HG02970 (cell line): ENCODE measurements at regions not wholly inside any gene's neighbourhood (a gene's known extent, or its start where the extent isn't known, plus 50 kb on each side); places are given as distances from the start of the nearest gene placed in this dataset.

Experiments used
- ATAC-seq: cut with Tn5 transposase; IDR thresholded peaks from one replicate; pipeline ENCODE4 v1.9.1; 2021; ENCODE audit warnings: mild to moderate bottlenecking, moderate library complexity, moderate number of reproducible peaks; ENCODE audit not compliant: unreplicated experiment, low FRiP score

DNA sequence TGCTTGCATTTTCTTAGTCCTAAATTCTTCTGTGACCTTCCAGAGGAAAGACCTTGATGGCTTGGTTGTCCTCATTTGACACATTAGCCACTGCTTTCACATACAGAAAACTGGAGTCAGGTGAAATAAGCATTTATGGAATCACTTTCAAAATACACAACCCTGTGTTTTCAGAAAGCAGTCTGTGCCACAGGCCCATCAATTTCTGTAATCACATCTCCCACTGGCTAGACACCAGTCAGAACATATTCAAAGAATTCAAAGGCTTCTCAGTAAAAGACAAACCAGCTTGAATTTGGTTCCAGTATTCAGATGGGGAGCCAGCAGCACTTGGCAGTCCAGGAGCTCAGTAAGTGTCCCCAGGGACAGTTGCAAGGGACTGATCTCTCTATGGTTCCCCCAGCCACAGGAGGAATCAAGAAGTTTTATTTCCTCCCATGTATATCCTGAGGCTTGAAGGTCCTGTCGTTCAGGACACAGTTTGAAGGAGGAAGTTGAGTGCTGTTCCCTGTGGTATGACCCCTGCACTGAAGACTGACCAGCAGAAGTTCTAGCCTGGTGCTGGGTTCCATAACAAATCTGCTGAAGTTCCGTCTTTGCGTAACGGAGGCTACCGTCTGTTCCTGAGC, 214.3 kb downstream of the FOXO1 start:
- ATAC-seq: no peak

DNA sequence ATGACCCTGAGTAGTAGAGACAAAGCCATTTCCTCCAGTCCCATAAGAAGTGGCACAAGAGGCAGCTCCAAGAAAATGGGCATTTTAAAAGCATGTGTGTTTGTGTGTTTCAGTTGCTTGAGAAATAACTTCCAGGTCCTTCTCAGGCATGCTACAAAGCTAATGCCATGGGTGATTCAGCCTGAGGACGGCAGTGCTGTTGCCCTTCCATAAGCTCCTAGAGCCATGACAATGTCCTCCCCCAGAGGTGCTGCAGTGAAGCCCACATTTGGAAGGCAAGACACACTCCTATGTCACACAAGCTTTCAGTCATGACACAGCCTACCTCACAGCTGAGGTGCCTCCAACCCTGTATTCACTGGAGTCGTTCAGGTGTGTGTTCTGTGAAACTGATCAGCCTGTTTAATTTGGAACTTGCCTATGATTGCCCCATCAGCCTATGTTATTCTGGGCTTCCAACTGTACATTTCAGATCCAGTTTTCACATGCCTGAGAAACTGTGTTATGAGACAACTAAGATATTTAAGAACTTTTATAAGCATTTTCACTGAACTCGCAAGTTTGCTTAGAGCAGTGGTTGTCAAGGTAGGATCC, 213.6 kb downstream of the FOXO1 start:
- ATAC-seq: no peak

GRCh38 chr13:40453351-40454021, 213.0 kb downstream of the FOXO1 start:
- ATAC-seq: no peak

DNA sequence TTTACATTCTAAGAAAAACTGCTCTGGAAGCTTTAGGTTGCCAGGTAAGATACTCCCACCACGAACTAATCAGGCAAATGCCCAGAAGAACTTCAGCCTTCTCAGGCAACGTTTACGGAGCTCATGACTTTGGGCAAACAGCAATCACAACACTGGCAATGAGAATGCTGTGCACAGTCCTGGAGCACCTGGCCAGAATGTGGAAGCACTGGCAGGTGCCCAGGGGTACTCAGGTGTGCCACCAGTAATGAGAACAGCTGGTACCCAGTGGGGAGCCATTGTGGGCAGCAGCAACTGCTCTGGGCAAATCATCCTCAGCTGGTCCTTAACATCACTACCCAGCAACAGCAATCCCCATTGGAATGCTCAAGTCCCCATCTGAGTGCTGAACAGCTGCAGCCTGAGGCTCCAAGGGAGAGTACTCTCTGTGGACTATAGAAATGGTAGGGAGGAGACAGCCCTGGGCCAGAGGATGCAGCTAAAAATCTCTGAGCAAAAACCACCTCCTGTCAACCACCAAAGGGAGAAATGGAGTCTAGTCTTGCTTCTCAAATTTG, 210.0 kb downstream of the FOXO1 start:
- ATAC-seq: no peak

DNA sequence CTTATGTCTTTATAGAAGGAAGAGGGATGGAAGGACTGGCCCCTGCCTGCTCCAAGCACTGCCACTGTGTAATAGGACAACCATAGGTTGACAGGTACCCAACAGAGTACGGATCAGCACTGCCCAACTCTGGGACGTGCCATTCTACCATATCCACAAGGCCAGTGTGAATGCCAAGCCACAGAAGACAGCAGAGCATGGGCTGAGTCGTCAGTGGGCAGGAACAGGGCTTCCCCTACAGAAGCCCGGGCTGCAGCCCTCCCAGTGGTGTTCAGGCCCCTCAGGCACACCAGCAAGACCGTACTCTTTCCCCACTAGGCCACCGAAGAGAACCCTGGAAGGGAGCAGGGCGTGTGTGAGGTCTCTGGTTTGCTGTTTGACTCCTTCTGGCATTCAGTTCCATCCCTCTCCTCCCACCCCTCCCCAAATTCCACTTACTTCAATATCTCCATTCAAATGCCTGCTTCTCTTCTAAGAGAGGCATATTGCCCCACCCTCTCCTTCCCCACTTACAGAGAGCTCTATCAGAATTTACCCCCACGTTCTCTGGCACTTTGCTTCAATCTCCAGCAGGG, 209.4 kb downstream of the FOXO1 start:
- no peak for ATAC-seq

DNA sequence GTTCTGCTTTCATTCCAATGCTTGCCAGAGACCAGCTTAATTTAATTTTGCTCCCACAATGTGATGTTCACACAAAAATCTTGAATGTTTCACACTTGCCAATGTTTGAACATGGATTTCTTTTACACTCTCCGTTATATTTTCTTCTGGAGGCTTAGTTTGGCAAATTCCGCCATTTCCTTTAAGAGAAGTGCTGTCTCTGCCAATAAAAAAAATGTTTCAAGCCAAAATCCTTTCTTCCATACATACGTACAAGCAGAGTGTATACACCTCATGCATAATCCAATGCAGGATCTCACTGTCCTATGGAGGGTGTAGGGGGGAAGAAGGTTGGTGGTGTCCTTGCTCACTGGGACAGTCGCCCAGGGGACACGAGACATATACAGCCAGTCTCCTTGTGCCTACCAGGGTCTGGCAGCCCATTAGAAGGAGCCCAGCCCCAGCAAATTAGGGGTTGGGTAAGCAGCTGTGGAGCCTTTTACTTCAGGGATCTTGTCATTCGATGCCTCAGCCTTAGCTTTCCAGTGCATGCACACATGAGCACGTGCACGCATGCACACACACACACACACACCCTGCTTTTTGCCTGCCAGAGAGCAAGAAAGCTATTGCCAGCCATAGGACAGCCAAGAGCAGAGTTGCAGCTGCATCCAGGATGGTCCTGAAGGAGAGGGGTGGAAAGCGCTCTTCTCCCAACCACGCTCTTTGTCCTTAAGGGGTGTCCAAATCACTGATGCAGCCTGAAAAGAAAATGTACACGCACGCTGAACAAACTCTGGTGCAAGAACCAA, 208.3 kb downstream of the FOXO1 start:
- no peak for ATAC-seq

GRCh38 chr13:40458720-40458990, 207.8 kb downstream of the FOXO1 start:
- no peak for ATAC-seq

DNA sequence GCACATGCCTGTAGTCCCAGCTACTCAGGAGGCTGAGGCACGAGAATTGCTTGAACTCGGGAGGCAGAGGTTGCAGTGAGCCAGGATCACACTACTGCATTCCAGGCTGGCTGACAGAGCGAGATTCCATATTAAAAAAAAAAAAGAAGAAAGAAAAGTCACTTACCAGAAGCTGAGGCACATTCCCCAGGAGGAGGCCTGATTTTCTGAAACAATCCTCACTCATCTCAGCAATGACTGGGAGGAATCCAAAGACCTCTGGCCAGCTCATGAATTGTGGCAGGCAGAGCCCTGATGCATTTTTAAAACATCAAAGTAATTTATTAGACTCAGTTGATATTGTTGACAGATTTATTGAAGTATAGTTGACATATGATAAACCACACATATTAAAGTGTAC, 206.3 kb downstream of the FOXO1 start:
- ATAC-seq: no peak

DNA sequence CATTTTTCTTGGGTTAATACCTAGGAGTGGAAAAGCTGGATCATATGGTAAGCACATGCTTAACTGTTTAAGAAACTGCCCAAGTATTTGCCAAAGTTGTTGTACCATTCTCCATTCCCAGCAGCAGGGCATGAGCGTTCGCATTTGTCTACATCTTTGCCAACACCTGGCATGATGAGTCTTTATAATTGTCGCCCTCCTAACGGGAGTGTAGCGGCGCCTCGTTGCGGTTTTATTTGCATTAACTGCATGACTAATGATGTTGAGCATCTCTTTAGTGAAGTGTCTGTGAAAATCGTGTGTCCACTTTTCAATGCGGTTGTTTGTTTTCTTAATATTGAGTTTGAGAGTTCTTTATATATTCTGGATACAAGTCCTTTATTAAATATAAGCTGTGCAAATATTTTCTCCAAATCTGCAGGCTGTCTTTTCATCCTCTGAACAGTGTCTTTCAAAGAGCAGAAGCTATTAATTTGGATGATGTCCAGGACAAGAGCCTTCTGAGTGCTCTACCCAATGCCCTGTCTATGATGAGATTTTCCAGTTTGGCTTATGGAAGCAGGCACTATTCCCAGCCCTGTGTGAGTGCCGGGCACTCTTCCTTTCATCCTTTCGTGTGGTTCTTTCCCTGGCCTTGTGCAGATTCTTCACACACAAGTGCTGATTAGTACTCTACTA, 202.0 kb downstream of the FOXO1 start:
- ATAC-seq: no peak

- ATAC-seq: no peak
Measured at GRCh38 chr13:40465015-40465390, 201.4 kb downstream of the FOXO1 start.

DNA sequence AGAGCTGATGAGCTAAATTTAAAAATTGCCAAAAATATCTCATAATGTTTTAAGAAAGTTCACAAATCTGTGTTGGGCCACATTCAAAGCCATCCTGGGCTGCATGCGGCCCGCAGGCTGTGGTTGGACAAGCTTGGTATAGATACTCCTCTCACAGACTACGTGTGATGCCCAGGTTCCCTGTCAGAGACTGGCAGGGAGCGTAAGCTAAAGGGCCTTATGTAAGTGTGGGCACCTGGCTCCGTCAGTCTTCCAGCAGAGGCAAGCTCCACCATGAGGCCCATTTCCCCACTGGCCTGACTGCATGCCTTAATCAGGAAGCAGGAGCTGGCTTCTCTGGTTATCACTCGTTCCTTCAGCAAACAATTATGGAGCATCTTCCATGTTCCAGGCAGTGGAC, 200.2 kb downstream of the FOXO1 start:
- ATAC-seq: no peak

GRCh38 chr13:40468227-40468838, 198.1 kb downstream of the FOXO1 start:
- ATAC-seq: no peak

DNA sequence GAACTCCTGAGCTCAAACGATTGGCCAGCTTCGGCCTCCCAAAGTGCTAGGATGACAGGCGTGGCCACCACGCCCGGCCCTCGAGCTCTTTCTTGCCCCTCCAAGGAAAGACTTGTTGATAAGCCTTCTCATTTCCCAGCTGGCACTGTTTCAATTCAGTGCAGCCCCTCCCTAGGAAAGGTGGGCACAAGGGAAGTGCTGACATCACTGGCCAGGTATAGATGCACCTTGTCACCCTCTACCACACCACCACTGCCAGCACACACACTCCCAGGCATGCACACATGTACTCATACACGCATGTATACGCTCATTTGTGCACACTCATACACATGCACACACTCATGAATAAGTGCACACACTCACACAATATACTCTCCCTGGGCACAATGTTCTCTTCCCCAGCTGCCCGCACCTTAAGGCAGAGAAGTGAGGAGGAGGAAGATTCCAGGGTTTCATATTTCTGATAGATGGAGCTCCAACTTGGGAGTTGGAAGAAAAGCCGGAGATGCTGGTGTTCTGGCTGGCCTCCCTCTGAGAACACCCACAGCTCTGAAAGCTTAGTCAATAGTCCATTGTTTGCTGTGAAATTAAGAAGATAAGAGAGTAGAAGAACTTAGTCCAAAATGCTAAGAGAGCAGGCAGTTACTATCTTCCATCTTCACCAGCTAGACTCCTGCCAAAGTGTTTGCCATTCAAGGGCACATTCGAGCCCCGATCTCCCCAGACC, 196.7 kb downstream of the FOXO1 start:
- no peak for ATAC-seq

DNA sequence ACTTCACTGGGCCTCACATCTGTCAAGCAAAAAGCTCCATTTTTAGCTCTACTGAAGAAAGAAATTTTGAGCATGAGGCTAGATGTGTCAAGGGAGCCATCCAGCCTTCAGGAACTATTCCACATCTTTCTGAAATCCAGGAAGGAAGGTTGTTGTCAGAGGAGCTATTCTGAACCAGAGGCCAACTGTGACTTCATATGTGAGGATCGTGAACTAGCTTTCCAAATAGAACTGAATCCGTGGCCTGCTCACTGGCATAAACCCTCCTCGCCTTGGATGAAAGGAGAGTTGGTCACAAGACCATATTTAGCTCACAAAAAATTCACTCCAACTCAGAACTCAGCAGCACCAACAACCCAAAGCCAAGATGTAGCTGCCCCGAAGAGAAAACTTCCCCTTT, 195.8 kb downstream of the FOXO1 start:
- no peak for ATAC-seq

DNA sequence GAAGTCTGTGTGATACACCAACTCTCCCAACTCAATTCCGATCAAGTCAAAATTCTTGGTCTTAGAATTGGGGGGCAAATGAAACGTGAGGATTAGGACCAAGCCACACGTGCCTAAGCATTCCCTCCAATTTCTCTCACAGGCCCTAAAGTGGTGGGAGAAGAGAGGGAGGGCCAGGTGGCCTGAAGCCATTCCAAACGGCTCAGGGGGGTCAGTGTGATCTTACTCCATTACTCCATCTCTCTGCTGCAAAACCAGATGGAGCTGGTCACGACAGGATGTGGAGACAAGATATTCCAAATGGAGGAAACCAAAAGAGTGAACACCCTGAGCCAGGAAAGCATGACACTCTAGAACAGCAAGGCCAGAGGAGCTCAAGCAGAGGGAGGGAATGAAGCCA, 195.4 kb downstream of the FOXO1 start:
- no peak for ATAC-seq

- ATAC-seq: no peak
Measured at GRCh38 chr13:40471911-40472310, 194.5 kb downstream of the FOXO1 start.

- ATAC-seq: no peak
Measured at GRCh38 chr13:40472427-40473220, 193.8 kb downstream of the FOXO1 start.

DNA sequence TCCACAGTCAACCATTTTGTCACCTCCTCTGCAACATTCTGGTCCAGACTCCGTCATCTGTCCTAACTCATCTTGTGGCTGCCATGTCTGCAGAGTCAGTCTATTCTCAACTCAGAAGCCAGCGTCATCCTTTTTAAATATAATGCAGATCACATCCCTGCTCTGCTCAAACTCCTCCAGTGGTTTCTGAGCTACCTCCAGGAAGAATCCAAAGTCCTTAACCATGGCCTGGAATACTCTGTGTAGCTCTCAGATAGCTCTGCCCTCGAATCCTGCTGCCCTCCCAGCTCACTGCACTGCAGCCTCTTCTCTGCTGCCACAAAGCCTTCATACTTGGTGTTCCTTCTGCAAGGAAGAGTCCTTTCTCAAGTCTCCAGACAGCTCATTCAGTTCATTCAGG, 190.8 kb downstream of the FOXO1 start:
- ATAC-seq: no peak
